Endothelial cell (in vitro differentiated cells): ENCODE measurements at regions not wholly inside any gene's neighbourhood (a gene's known extent, or its start where the extent isn't known, plus 50 kb on each side); places are given as distances from the start of the nearest gene placed in this dataset.

ENCODE experiments used
- DNase-seq: peaks from one replicate; pipeline ENCODE4 v3.0.0; 2021; ENCODE audit warnings: low spot score
- H3K27ac Mint-ChIP-seq: one replicate; pipeline ENCODE4 v1.8.0; 2021; ENCODE audit warnings: mixed read lengths, inconsistent platforms; ENCODE audit not compliant: unreplicated experiment
- H3K27me3 Mint-ChIP-seq: one replicate; pipeline ENCODE4 v1.8.0; 2021; ENCODE audit warnings: mild to moderate bottlenecking, moderate library complexity, mixed read lengths, inconsistent platforms; ENCODE audit not compliant: unreplicated experiment
- H3K36me3 Mint-ChIP-seq: one replicate; pipeline ENCODE4 v1.8.0; 2021; ENCODE audit warnings: mild to moderate bottlenecking, low read depth, mixed read lengths, inconsistent platforms; ENCODE audit not compliant: unreplicated experiment
- H3K4me1 Mint-ChIP-seq: one replicate; pipeline ENCODE4 v1.8.0; 2021; ENCODE audit warnings: mild to moderate bottlenecking, mixed read lengths, inconsistent platforms; ENCODE audit not compliant: unreplicated experiment
- H3K4me3 Mint-ChIP-seq: one replicate; pipeline ENCODE4 v1.8.0; 2021; ENCODE audit warnings: mild to moderate bottlenecking, mixed read lengths, inconsistent platforms; ENCODE audit not compliant: unreplicated experiment
- H3K9me3 Mint-ChIP-seq: one replicate; pipeline ENCODE4 v1.8.0; 2021; ENCODE audit warnings: mixed read lengths, inconsistent platforms; ENCODE audit not compliant: unreplicated experiment
- CTCF ChIP-seq: fragments of 200-600 bp; sonication (generic); IDR thresholded peaks from one replicate; pipeline ENCODE4 v1.5.0; 2021; ENCODE audit warnings: antibody characterized with exemption; ENCODE audit not compliant: unreplicated experiment

GRCh38 chr9:607417-607816, 234.1 kb upstream of the DMRT1 start:
- no peak for TF ChIP-seq CTCF
- Mint-ChIP-seq H3K4me1 (no peaks in the 10 kb centered on the region), H3K4me3 (no peak overlapping the region)

GRCh38 chr9:613771-614347, 227.6 kb upstream of the DMRT1 start:
- Mint-ChIP-seq H3K27me3 (no peaks in the 10 kb centered on the region), H3K27ac (no peak overlapping the region), H3K4me3 (no peak overlapping the region), H3K36me3 (no peaks in the 10 kb centered on the region), H3K9me3 (no peaks in the 10 kb centered on the region), H3K4me1 (peaks cover 14% of the 10 kb centered on the region)
- TF ChIP-seq CTCF = peak; percentile 50
- peak; percentile 55 for DNase-seq

More at GRCh38 chr9:607417-607816, 234.1 kb upstream of the DMRT1 start:
- no peak for DNase-seq
- H3K27ac Mint-ChIP-seq = peak overlapping the region; percentile 30
- no peaks in the 10 kb centered on the region for H3K9me3 Mint-ChIP-seq
- H3K36me3 Mint-ChIP-seq = no peaks in the 10 kb centered on the region
- H3K27me3 Mint-ChIP-seq = no peaks in the 10 kb centered on the region

- DNase-seq = no peak
- TF ChIP-seq CTCF = no peak
Observed at GRCh38 chr9:614431-614830, 227.1 kb upstream of the DMRT1 start.

GRCh38 chr9:615756-616155, 225.7 kb upstream of the DMRT1 start:
- no peaks in the 10 kb centered on the region for H3K9me3 Mint-ChIP-seq
- no peak for TF ChIP-seq CTCF
- H3K4me1 Mint-ChIP-seq = peaks cover 14% of the 10 kb centered on the region
- no peak overlapping the region for H3K27ac Mint-ChIP-seq
- H3K36me3 Mint-ChIP-seq = no peaks in the 10 kb centered on the region
- no peak for DNase-seq
- no peak overlapping the region for H3K4me3 Mint-ChIP-seq
- H3K27me3 Mint-ChIP-seq = no peaks in the 10 kb centered on the region

More at GRCh38 chr9:614431-614830, 227.1 kb upstream of the DMRT1 start:
- Mint-ChIP-seq H3K27ac (no peak overlapping the region), H3K4me3 (no peak overlapping the region), H3K9me3 (no peaks in the 10 kb centered on the region), H3K36me3 (no peaks in the 10 kb centered on the region), H3K27me3 (no peaks in the 10 kb centered on the region), H3K4me1 (peaks cover 14% of the 10 kb centered on the region)

- H3K9me3 Mint-ChIP-seq = no peaks in the 10 kb centered on the region
- H3K27ac Mint-ChIP-seq = no peak overlapping the region
- no peak for DNase-seq
- TF ChIP-seq CTCF = no peak
- no peak overlapping the region for H3K4me3 Mint-ChIP-seq
- no peaks in the 10 kb centered on the region for H3K36me3 Mint-ChIP-seq
- H3K4me1 Mint-ChIP-seq = peaks cover 14% of the 10 kb centered on the region
- no peaks in the 10 kb centered on the region for H3K27me3 Mint-ChIP-seq
Observed at GRCh38 chr9:616694-617093, 224.8 kb upstream of the DMRT1 start.
